Endothelial cell of umbilical vein (primary cell): ENCODE measurements at regions not wholly inside any gene's neighbourhood (a gene's known extent, or its start where the extent isn't known, plus 50 kb on each side); places are given as distances from the start of the nearest gene placed in this dataset.

Source experiments
- BruUV-seq: library from RNA; stranded (reverse); fragments of 400-500 nt; replicated peaks from 2 replicates; lab custom pipeline; 2021; lab: Mats Ljungman, UMichigan
- CTCF ChIA-PET: fragments of 300-600, 350-600 bp; sonication (Branson Sonifier 250); formaldehyde crosslinking; loops from one replicate; lab custom pipeline; 2021; ENCODE audit warnings: antibody characterized with exemption, inconsistent platforms; lab: Charles Lee
- POLR2A ChIA-PET: fragments of 300-600, 350-600 bp; sonication (Branson Sonifier 250); formaldehyde crosslinking; loops from one replicate; lab custom pipeline; 2021; ENCODE audit warnings: antibody characterized with exemption, inconsistent platforms; lab: Charles Lee
- DNase-seq: peaks from one replicate; pipeline ENCODE4 v3.0.0-alpha.2; 2011; ENCODE audit warnings: low read depth, low spot score
- FAIRE-seq: peaks from 2 replicates; lab custom pipeline; 2011; peaks lifted over from hg19 to GRCh38; lab: Jason Lieb, UNC
- H2AFZ ChIP-seq: 2 replicates; pipeline ENCODE4 v1.6.0; 2012; ENCODE audit warnings: low read depth, low read length, control low read depth, inconsistent platforms
- H3K27ac ChIP-seq: 2 replicates; pipeline ENCODE4 v1.5.1; 2011; ENCODE audit warnings: low read depth, mild to moderate bottlenecking, control low read depth, low read length, moderate library complexity; ENCODE audit not compliant: insufficient read depth
- H3K27me3 ChIP-seq, 2 experiments: 2 replicates each; pipeline versions ENCODE4 v1.6.0 to v1.6.1; 2011; ENCODE audit warnings: low read length in 2 of 2, mixed read lengths in 1 of 2; ENCODE audit not compliant: control insufficient read depth in 2 of 2, insufficient read depth in 2 of 2
- H3K36me3 ChIP-seq, 2 experiments: 2 replicates in 1 of 2; 3 replicates in 1 of 2; pipeline ENCODE4 v1.5.1; 2011; ENCODE audit warnings: low read length in 2 of 2, mild to moderate bottlenecking in 1 of 2, moderate library complexity in 1 of 2; ENCODE audit not compliant: control insufficient read depth in 2 of 2, insufficient read depth in 2 of 2; ENCODE audit errors: extremely low read depth in 1 of 2
- H3K4me1 ChIP-seq: 3 replicates; pipeline ENCODE4 v1.5.1; 2011; ENCODE audit warnings: mild to moderate bottlenecking, low read length; ENCODE audit not compliant: control insufficient read depth, insufficient read depth; ENCODE audit errors: extremely low read depth
- H3K4me2 ChIP-seq: 2 replicates; pipeline ENCODE4 v1.6.1; 2011; ENCODE audit warnings: low read length, control low read depth, mixed read lengths; ENCODE audit not compliant: insufficient read depth
- H3K4me3 ChIP-seq, 3 experiments: fragments of 200-600 bp in 1 of 3; sonication (generic), shearing (Covaris generic) in 1 of 3; replicated peaks in 1 of 3; 2 replicates each; pipeline ENCODE4 v1.5.1; 2011 to 2016; ENCODE audit warnings: control low read depth in 3 of 3, low read length in 3 of 3, mild to moderate bottlenecking in 2 of 3, inconsistent platforms in 1 of 3, low read depth in 1 of 3, moderate library complexity in 1 of 3; ENCODE audit not compliant: insufficient read depth in 1 of 3
- H3K79me2 ChIP-seq: 2 replicates; pipeline ENCODE4 v1.6.0; 2012; ENCODE audit warnings: low read length, inconsistent platforms; ENCODE audit not compliant: control insufficient read depth, insufficient read depth
- H3K9ac ChIP-seq: replicated peaks from 2 replicates; pipeline ENCODE3; 2011; ENCODE audit warnings: low read length, control low read depth; ENCODE audit not compliant: insufficient read depth; ENCODE audit errors: extremely low read depth
- H3K9me1 ChIP-seq: replicated peaks from 3 replicates; pipeline ENCODE4 v1.6.0; 2011; ENCODE audit warnings: mild to moderate bottlenecking, low read length; ENCODE audit not compliant: control insufficient read depth, insufficient read depth; ENCODE audit errors: extremely low read depth
- H3K9me3 ChIP-seq: replicated peaks from 2 replicates; pipeline ENCODE4 v1.5.1; 2012; ENCODE audit warnings: low read length, inconsistent platforms; ENCODE audit not compliant: control insufficient read depth, insufficient read depth
- H4K20me1 ChIP-seq: replicated peaks from 2 replicates; pipeline ENCODE3; 2011; ENCODE audit warnings: mild to moderate bottlenecking, low read length; ENCODE audit not compliant: control insufficient read depth, insufficient read depth; ENCODE audit errors: extremely low read depth
- CTCF ChIP-seq, 2 donors: IDR thresholded peaks; 1 replicate in 1 of 2; 2 replicates in 1 of 2; pipeline ENCODE4 v1.5.1; 2011; ENCODE audit warnings: low read length in 2 of 2, mild to moderate bottlenecking in 2 of 2, moderate library complexity in 2 of 2, control low read depth in 1 of 2, inconsistent platforms in 1 of 2, low read depth in 1 of 2; ENCODE audit not compliant: insufficient read depth in 1 of 2; ENCODE audit errors: extremely low read depth in 1 of 2
- EZH2 ChIP-seq: IDR thresholded peaks from 2 replicates; pipeline ENCODE4 v1.6.1; 2012; ENCODE audit warnings: borderline replicate concordance, low read depth, mild to moderate bottlenecking, moderate library complexity, low read length, inconsistent platforms; ENCODE audit not compliant: severe bottlenecking
- FOS ChIP-seq: IDR thresholded peaks from 2 replicates; pipeline ENCODE4 v1.6.1; 2011; ENCODE audit warnings: mild to moderate bottlenecking, low read length, moderate library complexity, borderline replicate concordance; ENCODE audit not compliant: insufficient read depth
- GATA2 ChIP-seq: IDR thresholded peaks from 2 replicates; pipeline ENCODE4 v1.7.0; 2011; ENCODE audit warnings: low read depth, mild to moderate bottlenecking, moderate library complexity, mixed read lengths, low read length; ENCODE audit not compliant: insufficient read length, insufficient read depth
- JUN ChIP-seq: IDR thresholded peaks from 2 replicates; pipeline ENCODE4 v1.6.1; 2011; ENCODE audit warnings: borderline replicate concordance, low read depth; ENCODE audit not compliant: insufficient read length, insufficient read depth
- MAX ChIP-seq: IDR thresholded peaks from 2 replicates; pipeline ENCODE4 v1.6.1; 2011; ENCODE audit not compliant: insufficient read depth, insufficient read length
- MYC ChIP-seq: IDR thresholded peaks from one replicate; pipeline ENCODE4 v1.6.1; 2011; ENCODE audit warnings: mild to moderate bottlenecking, low read depth, low read length
- POLR2A ChIP-seq: IDR thresholded peaks from 2 replicates; pipeline ENCODE4 v1.6.1; 2012; ENCODE audit warnings: low read depth, mild to moderate bottlenecking, control low read depth, low read length
- POLR2AphosphoS5 ChIP-seq: IDR thresholded peaks from 2 replicates; pipeline ENCODE4 v1.6.1; 2012; ENCODE audit warnings: low read depth, mild to moderate bottlenecking, control low read depth, low read length, moderate library complexity; ENCODE audit not compliant: insufficient read depth
- dilution Hi-C: fragments of 300-500 bp; cut with MboI; formaldehyde crosslinking; loops from one replicate; pipeline ENCODE4 v1.15.0; 2019; ENCODE audit warnings: low sequenced_read_pairs; ENCODE audit not compliant: extremely low pct_ligation_motif_present
- intact Hi-C: fragments of 100-400 bp; cut with micrococcal nuclease; formaldehyde crosslinking; loops from one replicate; pipeline ENCODE4 v1.10.0; 2022

- H3K27ac ChIP-seq, result no peak overlapping the region
- no peak overlapping the region for H3K4me3 ChIP-seq
- ChIA-PET POLR2A (no interaction called here), CTCF (interaction anchor here (2.0 kb wide), 1 partner anchor 11 kb away, joined by 4 read pairs; no protein-coding TSS in a partner anchor)
- H3K36me3 ChIP-seq, result no peaks in the 10 kb centered on the region
- no peaks in the 10 kb centered on the region for H3K27me3 ChIP-seq
- DNase-seq, result no peak
- H3K9me3 ChIP-seq, result no peaks in the 10 kb centered on the region
- no peaks in the 10 kb centered on the region for H3K9me1 ChIP-seq
- no peak overlapping the region for H3K9ac ChIP-seq
- intact Hi-C loops (no loop called here), dilution Hi-C loops (no loop called here)
- H4K20me1 ChIP-seq, result no peaks in the 10 kb centered on the region
- H3K4me2 ChIP-seq, result no peak overlapping the region
- no peaks in the 10 kb centered on the region for H3K79me2 ChIP-seq
- no peaks in the 10 kb centered on the region for H3K4me1 ChIP-seq
- TF ChIP-seq MYC (no peak), JUN (no peak), POLR2AphosphoS5 (no peak), GATA2 (no peak), POLR2A (no peak), MAX (no peak), CTCF (IDR thresholded peaks at IDR 0.05; ENCODE audit: extremely low read depth in 1 of 2, insufficient read depth in 1 of 2, low read depth in 1 of 2, low read length in 2 of 2) (no peak), EZH2 (no peak), FOS (no peak)
- no TSS peak for BruUV-seq
- H2AFZ ChIP-seq, result no peak overlapping the region
- no peak for FAIRE-seq
These were observed 205.6 kb downstream of the IL20RB start for GRCh38 chr3:137163241-137163871.
